NCI-H1048 (cell line): ENCODE measurements at regions not wholly inside any gene's neighbourhood (a gene's known extent, or its start where the extent isn't known, plus 50 kb on each side); places are given as distances from the start of the nearest gene placed in this dataset.

Experiments used
- DNase-seq: peaks from one replicate; lab custom pipeline; 2025; lab: John Stamatoyannopoulos, UW

DNA sequence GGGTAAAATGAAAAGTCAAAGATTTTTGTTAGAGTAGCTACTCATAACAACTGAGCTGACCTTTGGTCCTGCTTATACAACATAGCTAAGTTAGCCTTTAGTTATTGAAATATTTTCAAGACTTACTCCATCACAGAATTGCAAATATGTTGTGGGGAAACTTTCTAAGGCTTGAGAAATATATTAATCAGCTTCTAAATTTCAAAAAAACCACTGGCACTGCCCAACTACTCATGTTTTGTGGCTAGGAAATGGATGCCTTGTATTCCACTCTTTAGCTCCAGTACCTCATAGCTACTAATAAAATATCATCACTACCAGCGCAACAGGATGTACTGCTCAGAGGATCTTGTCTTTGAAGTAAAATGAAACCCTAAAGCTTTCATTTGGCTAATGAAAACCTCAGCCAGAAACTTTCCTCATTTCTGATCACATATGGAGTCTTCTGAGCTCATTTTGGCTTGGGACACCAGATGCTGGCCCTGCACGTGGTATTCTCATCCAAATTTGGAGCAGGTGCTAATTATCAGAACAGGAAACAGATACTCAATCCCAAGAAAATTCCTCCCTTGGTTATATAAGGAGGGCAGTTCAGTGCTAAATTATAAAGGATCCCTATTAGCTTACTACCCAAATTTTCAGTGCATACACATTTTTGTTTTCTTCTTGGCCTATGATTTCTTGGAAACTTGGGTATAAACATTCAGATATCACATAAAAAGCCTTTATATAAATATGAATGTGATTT lies 690.7 kb downstream of the ADGRL2 start:
- DNase-seq, result no peak

GRCh38 chr1:82487778-82488177 lies 687.0 kb downstream of the ADGRL2 start:
- no peak for DNase-seq

- no peak for DNase-seq
Measured at GRCh38 chr1:82486969-82487368, 686.2 kb downstream of the ADGRL2 start.

DNA sequence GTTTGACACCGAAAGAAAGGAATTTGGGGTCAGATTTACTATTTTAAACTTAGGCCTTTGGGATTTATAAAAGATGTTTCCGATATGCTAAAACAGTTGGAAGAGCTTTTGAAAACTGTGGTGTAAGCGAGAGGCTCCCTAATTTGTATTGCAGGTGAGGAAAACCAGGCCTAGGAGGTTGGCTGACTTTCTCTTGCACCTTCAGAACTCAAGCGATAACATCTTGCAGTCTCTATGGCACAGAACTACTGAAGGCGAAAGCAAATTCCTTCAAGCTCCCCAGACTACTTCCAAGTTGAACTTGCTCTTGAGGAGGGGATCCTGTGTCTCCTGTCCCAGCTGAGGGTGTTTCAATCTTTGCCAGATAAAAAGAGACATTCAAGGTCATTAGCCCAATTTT lies 685.7 kb downstream of the ADGRL2 start:
- DNase-seq, result no peak

DNA sequence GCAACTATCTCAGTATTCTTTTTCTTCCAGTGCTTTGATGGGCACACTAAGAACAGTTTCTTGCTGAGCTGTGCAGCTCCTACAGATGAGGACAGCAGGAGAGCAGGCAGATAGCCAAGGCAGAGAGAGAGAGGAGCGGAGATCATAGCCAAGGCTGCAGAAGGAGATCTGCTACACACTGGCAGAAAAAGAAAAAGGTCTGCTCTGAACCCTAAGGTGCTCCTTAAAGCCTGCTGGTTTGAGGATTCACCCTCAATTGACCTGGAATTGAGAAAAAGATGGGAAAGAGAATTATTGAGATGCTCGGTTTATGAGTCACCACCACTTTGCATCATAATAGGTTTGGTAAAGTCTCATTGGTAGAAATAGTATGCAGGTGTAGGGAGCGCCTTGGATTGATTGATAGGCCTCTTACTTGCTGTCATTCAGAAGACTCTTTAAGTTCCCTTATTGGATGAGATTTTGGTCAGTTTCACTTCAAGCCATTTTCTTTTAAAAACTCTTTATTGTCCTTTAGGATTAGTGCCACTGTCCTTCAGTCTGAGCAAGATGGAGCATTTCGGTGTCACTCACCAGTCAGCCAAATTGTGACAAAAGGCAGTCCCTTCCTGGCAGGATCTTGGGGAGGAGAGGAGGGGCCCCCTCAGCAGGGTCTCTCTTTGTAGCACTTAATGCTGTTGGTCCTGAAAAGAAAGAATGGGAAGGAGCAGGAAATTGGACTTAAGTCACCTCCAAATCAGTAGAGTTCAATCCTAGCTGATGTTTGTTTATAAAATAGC lies 685.0 kb downstream of the ADGRL2 start:
- DNase-seq, result no peak

DNA sequence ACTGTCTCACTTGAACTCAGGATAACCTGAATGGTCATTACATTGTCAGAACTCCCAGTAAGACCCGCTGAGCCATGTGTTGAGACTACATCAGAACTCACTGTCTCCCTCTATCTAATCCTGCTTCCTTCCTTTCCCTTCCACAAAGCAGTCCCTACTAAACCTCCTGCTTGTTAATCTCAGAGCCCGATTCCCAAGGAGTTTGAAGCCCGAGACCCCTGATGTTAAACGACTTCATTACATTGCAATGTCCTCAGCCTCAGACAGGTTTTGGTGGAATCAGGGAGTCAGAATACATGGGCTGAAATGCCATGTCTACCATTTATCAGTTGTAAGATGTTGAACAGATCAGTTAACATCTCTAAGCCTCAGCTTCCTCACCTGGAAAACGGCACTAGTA lies 682.4 kb downstream of the ADGRL2 start:
- no peak for DNase-seq

DNA sequence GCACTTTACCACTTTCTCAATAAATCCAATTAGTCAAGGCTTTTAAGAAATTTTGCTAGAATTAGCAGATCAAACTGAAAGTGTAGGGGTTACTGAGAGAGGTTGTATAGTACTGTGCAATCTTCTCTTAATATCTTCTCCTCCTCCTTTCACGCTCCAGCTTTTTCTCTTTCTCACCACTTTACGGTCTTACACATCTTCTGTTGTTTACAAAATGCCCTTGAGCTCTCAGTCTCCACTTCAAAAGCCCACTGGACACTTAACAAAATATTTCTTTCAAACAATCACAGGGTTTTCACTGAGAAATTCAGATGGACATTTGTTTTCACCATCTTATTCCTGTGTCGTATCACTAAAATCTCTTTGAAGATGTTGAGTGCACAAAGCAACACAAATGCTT lies 678.2 kb downstream of the ADGRL2 start:
- DNase-seq, result no peak

- DNase-seq, result no peak
Measured at GRCh38 chr1:82472489-82473131, 671.9 kb downstream of the ADGRL2 start.

DNA sequence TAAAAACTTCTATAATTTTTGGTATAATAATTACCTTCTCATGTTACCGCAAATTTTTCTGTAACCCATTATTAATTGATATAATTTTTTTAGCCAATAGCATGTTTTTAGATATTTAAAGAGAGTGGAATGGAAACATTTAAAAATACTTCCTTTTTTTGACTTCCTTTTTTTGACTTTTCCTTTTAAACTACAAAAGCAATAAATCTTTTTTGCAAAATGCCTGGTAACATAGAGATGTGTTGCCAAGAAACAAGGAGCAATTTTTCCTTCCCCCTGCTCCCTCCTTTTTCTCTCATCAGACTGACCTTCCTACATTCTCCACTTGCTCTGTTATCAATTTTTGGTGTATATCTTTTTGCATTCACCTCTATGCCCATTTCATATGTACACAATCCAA lies 666.2 kb downstream of the ADGRL2 start:
- DNase-seq, result no peak

DNA sequence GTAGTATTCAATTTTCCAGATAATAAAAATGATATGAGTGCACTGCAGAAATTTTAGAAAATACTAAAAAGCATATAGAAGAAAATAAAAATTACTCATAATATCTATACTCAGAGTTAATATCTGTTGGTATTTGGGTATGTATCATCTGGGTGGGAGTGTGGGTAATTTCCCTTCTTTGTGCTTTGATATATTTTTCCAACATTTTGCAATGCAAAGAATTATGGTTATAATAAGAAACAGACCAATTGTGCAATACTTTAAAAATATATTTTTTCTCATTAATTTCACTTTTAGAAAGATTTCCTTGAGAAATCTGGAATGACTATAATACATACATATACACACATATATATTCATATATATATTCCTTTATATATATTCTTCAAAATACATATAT lies 665.7 kb downstream of the ADGRL2 start:
- no peak for DNase-seq

DNA sequence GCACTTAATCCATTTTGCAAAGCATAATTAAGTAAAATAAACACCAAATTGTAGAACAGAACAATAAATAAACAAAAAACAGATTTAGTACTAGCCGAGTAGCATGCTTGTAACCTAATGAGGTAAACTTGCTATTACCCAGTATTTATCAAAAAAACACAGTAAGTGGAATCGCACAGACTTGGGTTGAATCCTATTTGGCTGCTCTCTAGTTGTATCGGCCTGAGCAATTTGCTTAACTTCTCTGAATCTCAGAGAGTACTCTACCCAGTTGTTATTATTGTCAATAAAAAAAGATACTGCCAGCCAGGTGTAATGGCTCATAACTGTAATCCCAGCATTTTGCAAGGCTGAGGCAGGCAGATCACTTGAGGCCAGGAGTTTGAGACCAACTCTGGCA lies 664.3 kb downstream of the ADGRL2 start:
- no peak for DNase-seq

DNA sequence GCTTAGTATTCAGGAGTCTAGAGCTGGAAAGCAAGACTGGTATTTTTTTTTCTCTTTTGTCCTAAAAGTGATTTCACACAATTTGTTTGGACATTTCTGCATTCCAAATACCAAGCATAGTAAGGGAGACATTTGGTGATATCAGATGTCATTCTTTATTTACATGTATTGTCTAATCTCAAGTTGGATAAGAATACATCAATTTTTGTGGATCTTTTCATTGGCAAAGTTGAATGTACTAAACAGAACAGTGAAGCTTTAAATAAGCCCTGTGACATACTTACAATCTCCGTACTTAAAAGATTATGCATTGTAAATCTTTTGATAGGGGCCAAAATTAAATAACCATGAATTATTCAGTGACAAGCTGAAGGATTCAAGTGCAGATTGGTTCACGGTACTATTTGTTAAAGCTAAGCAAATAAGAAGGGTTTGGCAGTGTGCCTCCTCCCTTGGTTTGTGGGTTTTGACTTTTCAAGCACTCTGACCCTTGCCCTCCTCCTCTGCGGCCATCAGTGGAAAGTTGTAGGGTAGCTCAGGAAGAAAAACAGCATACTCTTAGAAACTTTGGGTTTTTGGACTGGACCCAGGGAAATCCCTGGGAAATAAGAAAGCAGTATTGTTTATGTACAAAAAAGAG lies 663.7 kb downstream of the ADGRL2 start:
- DNase-seq, result no peak

DNA sequence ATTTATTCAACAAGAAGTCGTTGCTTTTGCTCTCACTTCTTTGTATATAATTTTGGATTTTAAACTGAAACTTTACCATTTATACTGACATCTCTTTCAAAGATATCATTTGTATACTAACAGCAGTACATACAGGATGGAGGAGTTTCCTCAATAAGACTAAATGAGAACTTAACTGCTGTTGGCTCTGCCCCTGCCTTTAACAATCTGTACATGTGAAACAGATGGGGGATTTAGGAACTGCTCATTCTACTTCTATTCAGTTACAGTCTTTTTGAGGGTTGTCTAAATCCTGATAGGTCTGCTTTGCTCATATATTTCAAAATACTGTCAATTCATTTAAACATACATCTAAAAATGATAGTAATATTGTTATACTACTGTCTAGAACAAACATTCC lies 663.2 kb downstream of the ADGRL2 start:
- DNase-seq, result no peak

- no peak for DNase-seq
Measured at GRCh38 chr1:82462366-82462765, 661.6 kb downstream of the ADGRL2 start.

GRCh38 chr1:82455342-82455741 lies 654.6 kb downstream of the ADGRL2 start:
- DNase-seq, result no peak

GRCh38 chr1:82454431-82454830 lies 653.7 kb downstream of the ADGRL2 start:
- no peak for DNase-seq

DNA sequence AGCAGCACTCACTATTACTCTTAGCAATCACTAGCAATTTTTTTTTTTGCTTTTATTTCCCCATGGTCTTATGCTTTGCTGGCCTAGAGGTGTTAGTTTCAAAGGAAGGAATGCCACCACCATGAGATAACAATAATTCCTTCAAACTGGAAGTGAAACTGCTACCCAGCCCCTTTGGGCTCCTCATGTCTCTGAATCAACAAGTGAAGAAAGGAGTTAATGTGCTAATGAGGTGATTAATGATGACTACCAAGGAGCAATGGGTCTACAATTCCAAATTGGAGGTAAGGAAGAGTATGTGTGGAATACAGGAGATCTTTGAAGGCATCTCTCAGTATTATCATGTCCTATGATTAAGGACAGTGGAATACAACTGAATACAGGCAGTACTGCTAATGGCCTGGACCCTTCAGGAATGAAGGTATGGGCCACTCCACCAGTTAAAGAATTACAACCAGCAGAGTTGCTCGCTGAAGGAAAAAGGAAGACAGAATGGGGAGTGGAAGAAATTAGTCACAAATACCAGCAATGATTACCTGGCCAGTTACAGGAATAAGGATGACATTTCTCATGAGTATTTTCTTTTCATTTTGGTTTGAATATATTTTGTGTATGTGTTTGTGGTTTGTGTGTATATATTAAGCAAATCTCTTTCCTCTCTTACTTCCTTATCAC lies 652.9 kb downstream of the ADGRL2 start:
- DNase-seq, result no peak

DNA sequence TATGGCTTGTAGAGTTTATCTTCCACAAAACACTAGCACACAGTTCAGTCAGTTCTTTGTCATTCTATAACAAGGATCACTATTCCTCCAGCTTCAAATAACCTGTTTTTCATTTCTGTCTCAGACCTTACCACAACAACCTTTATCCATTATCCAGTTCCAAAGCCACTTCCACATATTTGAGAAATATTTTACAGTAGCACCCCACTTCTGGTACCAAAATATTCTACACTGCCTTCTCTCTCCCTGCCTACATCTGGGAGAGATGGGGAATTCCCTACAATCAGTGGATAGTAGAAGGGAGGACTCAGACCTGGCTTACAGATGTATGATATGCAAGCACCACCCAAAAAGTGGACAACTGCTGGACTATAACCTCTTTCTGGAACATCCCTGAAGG lies 651.4 kb downstream of the ADGRL2 start:
- no peak for DNase-seq

DNA sequence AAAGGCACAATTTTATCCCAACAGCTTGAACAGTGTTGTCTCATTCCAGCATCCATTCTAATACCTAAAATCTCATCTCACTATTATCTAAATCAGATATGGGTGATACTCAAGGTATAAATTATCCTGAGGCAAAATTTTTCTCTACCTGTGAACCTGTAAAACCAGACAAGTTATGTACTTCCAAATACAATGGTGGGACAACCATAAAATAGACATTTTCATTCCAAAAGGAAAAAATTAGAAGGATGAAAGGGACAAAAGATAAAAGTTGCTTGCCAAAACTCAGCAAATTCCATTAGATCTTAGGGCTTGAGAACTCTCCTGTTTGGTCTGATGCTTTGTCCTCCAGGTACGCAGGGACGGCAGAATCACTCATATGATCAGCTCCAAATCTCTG lies 650.5 kb downstream of the ADGRL2 start:
- DNase-seq, result no peak

DNA sequence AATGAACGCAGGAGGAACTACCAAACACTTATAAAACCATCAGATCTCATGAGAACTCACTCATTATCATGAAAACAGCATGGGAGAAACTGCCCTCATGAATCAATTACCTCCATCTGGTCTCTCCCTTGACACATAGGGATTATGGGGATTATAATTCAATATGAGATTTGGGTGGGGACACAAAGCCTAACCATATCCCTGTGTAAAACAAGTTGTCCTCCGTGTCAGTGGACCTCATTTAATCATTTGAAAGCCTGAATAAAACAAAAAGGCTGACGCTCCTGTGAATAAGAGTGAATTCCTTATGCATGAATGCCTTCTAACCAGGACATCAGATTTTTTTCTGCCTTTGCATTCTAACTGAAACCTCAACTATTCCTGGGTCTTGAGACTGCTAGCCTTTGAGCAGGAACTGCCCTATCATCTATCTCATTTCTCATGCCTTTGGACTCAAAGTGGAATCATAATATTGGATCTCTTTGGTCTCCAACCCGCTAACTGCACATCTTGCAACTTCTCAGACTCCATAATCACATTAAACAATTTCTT lies 648.8 kb downstream of the ADGRL2 start:
- DNase-seq, result no peak

DNA sequence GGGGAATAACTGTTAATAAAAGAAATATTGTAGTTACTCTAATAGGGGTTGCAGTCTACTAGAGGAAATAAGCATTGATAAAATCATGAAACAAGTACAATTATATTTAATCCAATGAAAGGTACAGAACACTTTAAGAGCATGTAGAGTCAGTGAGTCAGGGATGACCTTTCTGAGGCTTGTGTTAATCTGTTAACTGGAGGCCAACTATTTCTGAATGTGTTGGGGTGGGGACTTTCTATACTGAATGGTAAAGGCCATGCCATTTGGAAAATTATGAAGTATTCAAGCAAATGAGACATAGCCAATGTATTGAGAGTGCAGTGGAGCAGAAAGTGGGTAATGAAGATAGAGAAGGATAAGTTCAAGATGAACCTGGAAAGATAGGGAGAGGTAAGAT lies 646.2 kb downstream of the ADGRL2 start:
- no peak for DNase-seq

GRCh38 chr1:82446236-82446635 lies 645.5 kb downstream of the ADGRL2 start:
- no peak for DNase-seq
